ENCODE measurements at regions not wholly inside any gene's neighbourhood (a gene's known extent, or its start where the extent isn't known, plus 50 kb on each side); places are given as distances from the start of the nearest gene placed in this dataset.

DNA sequence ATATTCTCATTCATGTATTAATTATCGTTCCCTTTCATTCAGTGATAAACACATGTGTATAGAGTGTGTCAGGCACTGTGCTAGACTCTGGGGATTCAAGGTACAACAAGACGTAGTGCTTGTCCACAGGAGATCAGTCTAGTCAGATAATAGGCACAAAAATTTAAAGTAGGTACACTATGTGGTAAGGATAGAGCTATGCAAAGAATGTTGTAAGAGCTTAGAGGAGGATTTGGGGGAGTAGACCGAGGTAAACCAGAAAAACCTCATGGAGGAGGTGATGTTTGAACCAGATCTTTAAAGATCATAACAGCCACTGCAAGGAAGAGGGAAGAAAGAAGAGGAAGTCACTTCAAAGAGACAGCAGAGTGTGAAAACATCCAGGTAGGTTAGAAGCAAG, 256.9 kb upstream of the DDX18 start:
- H3K36me3 ChIP-seq (replicated peaks; ENCODE audit: low read depth, low read length) = no peaks in the 10 kb centered on the region
- no peaks in the 10 kb centered on the region for H3K79me2 ChIP-seq (ENCODE audit: low read length)
- H3K9ac ChIP-seq (ENCODE audit: low read length) = no peak overlapping the region
- peaks cover 7% of the 10 kb centered on the region for H3K4me1 ChIP-seq (ENCODE audit: low read length)
- no peaks in the 10 kb centered on the region for H3K9me3 ChIP-seq (ENCODE audit: insufficient read depth, low read length)
- H4K20me1 ChIP-seq (ENCODE audit: insufficient read depth, low read length) = no peaks in the 10 kb centered on the region
- no peaks in the 10 kb centered on the region for H3K27me3 ChIP-seq (ENCODE audit: low read depth, low read length)
- H3K27ac ChIP-seq (ENCODE audit: low read length) = no peak overlapping the region
- no peak overlapping the region; the same call in 1 of the 2 replicates for H2AFZ ChIP-seq (ENCODE audit: low read depth, low read length)
- no peak overlapping the region for H3K4me2 ChIP-seq (ENCODE audit: low read length)
- H3K4me3 ChIP-seq (ENCODE audit: low read length) = no peak overlapping the region
- TF ChIP-seq EZH2phosphoT487 (IDR thresholded peaks at IDR 0.05; ENCODE audit: low read depth) = no peak
- TF ChIP-seq CTCF (IDR thresholded peaks at IDR 0.05; ENCODE audit: low read depth, low read length) = no peak

- no peak for TF ChIP-seq EZH2phosphoT487 (IDR thresholded peaks at IDR 0.05; ENCODE audit: low read depth)
- no peak for TF ChIP-seq CTCF (IDR thresholded peaks at IDR 0.05; ENCODE audit: low read depth, low read length)
- H3K27me3 ChIP-seq (ENCODE audit: low read depth, low read length) = no peaks in the 10 kb centered on the region
These were observed 251.8 kb upstream of the DDX18 start for GRCh38 chr2:117562654-117563053.

GRCh38 chr2:117571590-117572349, 242.7 kb upstream of the DDX18 start:
- no peaks in the 10 kb centered on the region for H3K9me3 ChIP-seq (ENCODE audit: insufficient read depth, low read length)
- no peak overlapping the region for H2AFZ ChIP-seq (ENCODE audit: low read depth, low read length)
- H3K27me3 ChIP-seq (ENCODE audit: low read depth, low read length) = no peaks in the 10 kb centered on the region
- H3K79me2 ChIP-seq (ENCODE audit: low read length) = no peaks in the 10 kb centered on the region
- no peak for TF ChIP-seq CTCF (IDR thresholded peaks at IDR 0.05; ENCODE audit: low read depth, low read length)
- TF ChIP-seq EZH2phosphoT487 (IDR thresholded peaks at IDR 0.05; ENCODE audit: low read depth) = no peak
- H3K9ac ChIP-seq (ENCODE audit: low read length) = no peak overlapping the region
- H3K4me1 ChIP-seq (ENCODE audit: low read length) = no peaks in the 10 kb centered on the region
- H3K4me2 ChIP-seq (ENCODE audit: low read length) = no peak overlapping the region
- no peaks in the 10 kb centered on the region for H3K36me3 ChIP-seq (replicated peaks; ENCODE audit: low read depth, low read length)
- no peak overlapping the region for H3K4me3 ChIP-seq (ENCODE audit: low read length)
- no peaks in the 10 kb centered on the region for H4K20me1 ChIP-seq (ENCODE audit: insufficient read depth, low read length)
- H3K27ac ChIP-seq (ENCODE audit: low read length) = no peak overlapping the region

More at GRCh38 chr2:117562654-117563053, 251.8 kb upstream of the DDX18 start:
- Histone ChIP-seq H2AFZ (ENCODE audit: low read depth, low read length) (no peak overlapping the region), H3K4me1 (ENCODE audit: low read length) (peaks cover 5% of the 10 kb centered on the region), H3K9me3 (ENCODE audit: insufficient read depth, low read length) (no peaks in the 10 kb centered on the region), H3K9ac (ENCODE audit: low read length) (no peak overlapping the region), H3K27ac (ENCODE audit: low read length) (no peak overlapping the region), H3K79me2 (ENCODE audit: low read length) (no peaks in the 10 kb centered on the region), H3K4me2 (ENCODE audit: low read length) (no peak overlapping the region), H4K20me1 (ENCODE audit: insufficient read depth, low read length) (no peaks in the 10 kb centered on the region), H3K4me3 (ENCODE audit: low read length) (no peak overlapping the region), H3K36me3 (replicated peaks; ENCODE audit: low read depth, low read length) (no peaks in the 10 kb centered on the region)

- Histone ChIP-seq H3K9me3 (ENCODE audit: insufficient read depth, low read length) (no peaks in the 10 kb centered on the region), H3K4me1 (ENCODE audit: low read length) (no peaks in the 10 kb centered on the region), H3K79me2 (ENCODE audit: low read length) (no peaks in the 10 kb centered on the region), H3K4me3 (ENCODE audit: low read length) (no peak overlapping the region), H3K36me3 (replicated peaks; ENCODE audit: low read depth, low read length) (no peaks in the 10 kb centered on the region), H3K27ac (ENCODE audit: low read length) (no peak overlapping the region), H2AFZ (ENCODE audit: low read depth, low read length) (no peak overlapping the region), H3K4me2 (ENCODE audit: low read length) (no peak overlapping the region), H3K9ac (ENCODE audit: low read length) (no peak overlapping the region), H4K20me1 (ENCODE audit: insufficient read depth, low read length) (no peaks in the 10 kb centered on the region), H3K27me3 (ENCODE audit: low read depth, low read length) (no peaks in the 10 kb centered on the region)
- no peak for TF ChIP-seq CTCF (IDR thresholded peaks at IDR 0.05; ENCODE audit: low read depth, low read length)
- TF ChIP-seq EZH2phosphoT487 (IDR thresholded peaks at IDR 0.05; ENCODE audit: low read depth) = no peak
These were observed 227.2 kb upstream of the DDX18 start for GRCh38 chr2:117587310-117587709.

Measured in OCI-LY3 (cell line).